Activated CD8-positive, alpha-beta memory T cell treated with anti-CD3 and anti-CD28 coated beads for 24 hours (primary cell): ENCODE measurements at regions not wholly inside any gene's neighbourhood (a gene's known extent, or its start where the extent isn't known, plus 50 kb on each side); places are given as distances from the start of the nearest gene placed in this dataset.
A peak's percentile ranks its signal among the peaks of the same experiment; 100 is the strongest.
"Not testable (repeated sequence)": the region's sequence is repeated elsewhere in the genome, so short reads cannot be mapped to it uniquely, and the experiment has no call there.

Source experiments
- DNase-seq: peaks from one replicate; pipeline ENCODE4 v3.0.0-alpha.2; 2020

DNA sequence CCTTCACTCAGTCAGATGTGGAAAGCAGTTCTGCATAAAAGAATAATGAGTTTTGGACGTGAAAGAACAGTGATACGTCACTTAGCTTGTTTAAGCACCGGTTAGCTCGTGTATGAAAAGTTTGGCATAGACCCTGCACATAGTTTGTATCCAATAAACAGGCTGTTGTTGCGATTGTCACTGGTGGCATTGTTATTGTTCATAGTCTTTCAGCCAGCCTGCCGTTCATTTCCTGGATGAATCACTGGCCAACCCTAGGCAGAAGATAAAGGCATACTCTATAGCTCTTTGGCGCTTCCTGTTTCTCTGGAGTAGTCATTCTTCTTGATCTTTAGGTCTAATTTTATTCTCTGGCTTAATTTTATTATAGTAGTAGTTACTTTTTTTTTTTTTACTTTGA, 57.8 kb upstream of the ANKRD30A start:
- DNase-seq, result no peak

DNA sequence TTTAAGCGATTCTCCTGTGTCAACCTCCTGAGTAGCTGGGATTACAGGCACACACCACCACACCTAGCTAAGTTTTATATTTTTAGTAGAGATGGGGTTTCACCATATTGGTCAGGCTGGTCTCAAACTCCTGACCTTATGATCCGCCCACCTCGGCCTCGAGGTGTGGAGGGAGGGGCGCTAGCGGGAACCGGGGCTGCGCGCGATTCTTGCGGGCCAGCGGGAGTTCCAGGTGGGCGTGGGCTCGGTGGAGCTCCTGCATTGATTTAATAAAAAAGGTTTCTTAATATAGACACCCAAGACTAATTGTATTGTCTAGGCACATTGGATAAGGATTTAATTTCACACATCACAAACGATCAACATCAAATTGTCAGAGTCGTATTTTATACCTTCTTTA, 63.1 kb upstream of the ANKRD30A start:
- DNase-seq, result not testable (repeated sequence)

DNA sequence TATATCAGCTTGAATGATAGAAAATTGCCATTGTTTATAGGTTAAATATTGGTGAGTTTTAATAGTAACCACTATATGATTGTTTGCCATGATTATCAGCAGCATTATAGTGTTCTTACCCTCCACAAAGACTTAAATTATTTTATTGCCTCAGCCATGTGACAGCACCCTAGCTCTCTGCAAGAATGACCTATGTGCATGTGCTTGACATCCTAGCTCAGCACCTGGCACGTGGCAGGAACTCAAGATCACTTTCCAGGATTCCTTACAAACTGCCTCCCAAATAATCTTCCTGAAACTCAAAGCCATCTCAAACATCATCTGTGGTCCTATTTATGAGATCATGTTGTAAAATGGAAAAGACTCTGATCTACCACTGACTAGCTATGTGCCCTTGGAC, 68.1 kb upstream of the ANKRD30A start:
- no peak for DNase-seq

- no peak for DNase-seq
These were observed 71.9 kb upstream of the ANKRD30A start for GRCh38 chr10:37053476-37053875.

DNA sequence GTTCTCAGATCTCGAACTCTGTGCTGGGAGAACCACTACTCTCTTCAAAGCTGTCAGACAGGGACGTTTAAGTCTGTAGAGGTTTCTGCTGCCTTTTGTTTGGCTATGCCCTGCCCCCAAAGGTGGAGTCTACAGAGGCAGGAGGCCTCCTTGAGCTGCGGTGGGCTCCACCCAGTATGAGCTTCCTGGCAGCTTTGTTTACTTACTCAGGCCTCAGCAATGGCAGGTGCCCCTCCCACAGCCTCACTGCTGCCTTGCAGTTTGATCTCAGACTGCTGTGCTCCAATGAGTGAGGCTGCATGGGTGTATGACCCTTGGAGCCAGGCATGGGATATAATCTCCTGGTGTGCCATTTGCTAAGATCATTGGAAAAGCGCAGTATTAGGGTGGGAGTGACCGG, 75.4 kb upstream of the ANKRD30A start:
- DNase-seq, result not testable (repeated sequence)

GRCh38 chr10:37044319-37044718, 81.1 kb upstream of the ANKRD30A start:
- not testable (repeated sequence) for DNase-seq

DNA sequence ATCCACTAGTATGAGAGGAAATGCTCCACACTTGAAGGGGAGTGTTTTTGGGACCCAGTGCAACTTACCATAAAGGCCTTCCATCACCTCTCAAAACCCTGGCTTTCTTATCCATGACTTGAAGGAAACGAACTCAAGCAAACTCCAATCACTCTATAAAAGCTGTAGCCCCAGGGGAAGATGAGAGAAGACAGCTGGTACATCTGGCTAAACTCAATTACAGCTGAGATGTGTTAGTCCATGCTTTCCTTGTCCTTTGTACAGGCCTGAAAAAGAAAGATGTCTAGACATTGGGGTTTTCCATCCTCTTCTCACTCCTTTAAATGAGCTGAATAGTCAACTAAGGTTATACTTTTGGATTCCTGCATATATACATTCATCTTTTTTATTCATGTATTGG, 89.5 kb upstream of the ANKRD30A start:
- no peak for DNase-seq

GRCh38 chr10:37015498-37015897, 109.9 kb upstream of the ANKRD30A start:
- no peak for DNase-seq

GRCh38 chr10:37010741-37011140, 114.7 kb upstream of the ANKRD30A start:
- no peak for DNase-seq

DNA sequence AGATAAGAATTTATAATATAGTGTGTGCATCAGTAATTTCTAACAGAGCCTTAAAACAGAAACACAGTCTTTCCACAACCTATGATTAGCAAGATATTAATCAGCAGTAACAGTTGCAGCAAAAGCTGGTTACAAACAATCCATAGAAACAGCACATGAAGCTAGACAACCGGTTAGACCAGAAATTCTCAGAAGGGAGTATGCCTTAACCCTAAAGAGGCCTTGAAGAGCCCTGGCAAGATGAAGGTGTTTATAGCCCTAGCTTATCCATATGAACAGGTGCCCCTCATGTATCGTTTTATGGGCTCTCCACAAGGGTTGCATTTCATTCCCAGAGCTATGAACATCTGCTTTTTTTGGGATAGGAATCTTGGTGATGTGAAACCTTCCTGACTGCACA, 117.1 kb upstream of the ANKRD30A start:
- not testable (repeated sequence) for DNase-seq

DNA sequence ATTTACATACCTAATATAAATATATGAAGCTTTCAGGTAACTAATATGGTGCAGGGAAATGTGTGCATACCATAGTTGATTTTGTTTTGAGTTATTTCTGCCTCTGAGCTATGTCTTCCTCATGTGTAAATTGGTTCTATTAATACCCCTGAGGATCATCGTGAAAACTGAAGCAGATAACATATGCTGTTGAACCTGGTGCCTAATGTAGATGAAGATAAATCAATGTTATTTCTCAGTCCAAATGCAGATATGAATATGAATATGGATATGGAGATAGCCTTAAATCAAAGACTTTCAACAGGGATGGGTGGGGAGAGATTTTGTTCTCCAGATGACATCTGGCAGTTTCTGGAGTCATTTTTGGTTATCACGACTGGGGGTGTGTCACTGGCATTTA, 122.3 kb upstream of the ANKRD30A start:
- no peak for DNase-seq

GRCh38 chr10:36995806-36996205, 129.6 kb upstream of the ANKRD30A start:
- not testable (repeated sequence) for DNase-seq

DNA sequence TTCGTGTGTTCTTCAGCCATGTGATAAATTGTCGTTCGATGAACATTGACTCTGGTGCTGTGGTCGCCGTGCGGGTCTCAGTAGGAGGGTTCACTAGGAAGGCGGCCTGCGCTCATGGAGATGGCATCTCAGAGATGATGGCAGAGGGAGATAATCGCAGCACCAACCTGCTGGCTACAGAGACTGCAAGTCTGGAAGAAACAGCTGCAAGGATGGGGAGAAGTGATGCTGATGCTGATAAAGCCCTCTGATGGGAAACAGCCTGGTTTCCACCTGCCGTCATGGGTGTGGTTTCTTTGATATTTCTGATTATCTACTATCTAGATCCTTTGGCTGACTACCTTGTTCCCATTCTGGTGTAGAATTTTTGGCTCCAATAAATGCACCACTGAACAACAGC, 130.5 kb upstream of the ANKRD30A start:
- DNase-seq, result no peak

DNA sequence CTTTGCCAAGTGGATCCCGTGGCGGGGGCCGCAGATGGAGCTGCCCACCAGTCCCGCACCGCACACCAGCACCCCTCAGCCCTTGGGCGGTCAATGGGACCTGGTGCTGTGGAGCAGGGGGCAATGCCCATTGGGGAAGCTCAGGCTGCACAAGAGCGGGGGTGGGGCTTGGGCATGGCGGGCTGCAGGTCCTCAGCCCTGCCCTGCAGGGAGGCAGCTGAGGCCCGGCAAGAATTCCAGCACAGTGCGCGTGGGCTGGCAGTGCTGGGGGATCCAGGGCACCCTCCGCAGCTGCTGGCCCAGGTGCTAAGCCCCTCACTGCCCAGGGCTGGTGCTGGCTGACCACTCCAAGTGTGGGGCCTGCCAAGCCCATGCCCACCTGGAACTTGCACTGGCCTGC, 136.2 kb upstream of the ANKRD30A start:
- DNase-seq, result no peak

DNA sequence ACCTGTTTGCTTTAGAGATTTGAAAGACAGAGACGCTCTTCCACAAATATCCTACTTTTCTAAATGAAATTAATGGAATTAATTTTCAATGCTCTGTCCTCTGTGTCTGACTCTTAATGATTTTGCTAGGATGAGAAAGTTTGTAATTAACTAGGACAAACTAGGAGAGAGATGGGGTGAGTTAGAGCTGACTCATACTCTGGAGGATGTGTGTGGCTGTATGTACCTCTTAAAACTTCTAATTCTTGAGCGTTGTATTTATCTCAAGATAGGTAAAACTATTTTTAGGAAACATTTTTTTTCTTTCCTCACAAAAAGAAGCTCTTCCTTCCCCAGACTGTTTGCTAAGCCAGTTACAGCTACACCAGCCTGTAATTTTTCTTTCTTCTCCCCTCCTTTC, 178.8 kb upstream of the ANKRD30A start:
- no peak for DNase-seq

GRCh38 chr10:36943544-36943943, 181.9 kb upstream of the ANKRD30A start:
- no peak for DNase-seq

- DNase-seq, result no peak
These were observed 182.8 kb upstream of the ANKRD30A start for GRCh38 chr10:36942616-36943015.

- DNase-seq, result no peak
These were observed 222.4 kb upstream of the ANKRD30A start for GRCh38 chr10:36903040-36903439.

DNA sequence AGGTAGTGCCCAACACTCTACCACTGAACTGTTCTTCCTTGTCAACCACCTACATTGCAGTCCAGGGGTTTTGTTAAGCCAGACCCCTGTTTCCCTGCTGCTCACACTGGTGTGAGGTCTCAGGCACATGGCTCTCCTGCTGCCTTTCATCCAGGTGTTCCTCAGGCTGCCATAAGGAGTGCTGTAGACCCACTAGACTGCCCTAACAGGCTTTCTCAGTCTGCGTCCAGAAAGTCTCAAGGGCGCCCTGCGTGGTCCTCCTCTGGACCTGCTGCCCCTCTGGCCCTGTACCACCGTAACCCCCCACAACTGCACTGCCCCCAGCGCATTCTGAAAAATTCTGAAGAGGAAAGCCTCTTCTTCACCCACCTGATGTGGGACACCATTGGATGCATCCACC, 225.7 kb upstream of the ANKRD30A start:
- no peak for DNase-seq

DNA sequence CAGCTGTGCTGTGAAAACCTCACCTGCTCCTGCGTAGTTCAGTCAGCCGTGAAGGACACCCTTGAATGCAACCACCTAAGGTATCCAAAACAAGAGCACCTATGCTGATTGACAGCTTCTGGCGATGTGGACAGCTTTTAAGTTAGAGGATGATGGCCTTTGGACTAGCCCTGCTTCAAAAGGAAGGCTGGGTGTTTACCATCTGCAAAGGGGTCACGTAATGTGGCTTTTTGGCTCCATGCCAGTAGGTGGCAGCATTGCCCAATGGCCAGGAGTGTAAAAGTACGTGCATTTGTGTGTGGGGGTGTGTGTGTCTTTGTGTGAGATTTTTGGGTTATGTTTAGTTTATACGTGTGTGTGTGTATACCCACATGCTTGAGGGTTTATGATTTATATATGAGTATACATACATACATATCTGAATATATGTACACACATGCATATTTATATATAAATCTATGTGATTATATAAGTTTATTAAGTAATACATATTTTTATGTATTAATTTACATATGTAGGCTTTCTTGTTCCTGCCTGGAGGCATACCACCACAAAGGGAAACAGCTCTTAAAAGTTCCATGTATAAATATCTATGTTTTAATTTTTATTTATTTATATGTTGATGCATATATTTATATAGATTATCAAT, 236.3 kb upstream of the ANKRD30A start:
- DNase-seq, result peak; percentile 62

DNA sequence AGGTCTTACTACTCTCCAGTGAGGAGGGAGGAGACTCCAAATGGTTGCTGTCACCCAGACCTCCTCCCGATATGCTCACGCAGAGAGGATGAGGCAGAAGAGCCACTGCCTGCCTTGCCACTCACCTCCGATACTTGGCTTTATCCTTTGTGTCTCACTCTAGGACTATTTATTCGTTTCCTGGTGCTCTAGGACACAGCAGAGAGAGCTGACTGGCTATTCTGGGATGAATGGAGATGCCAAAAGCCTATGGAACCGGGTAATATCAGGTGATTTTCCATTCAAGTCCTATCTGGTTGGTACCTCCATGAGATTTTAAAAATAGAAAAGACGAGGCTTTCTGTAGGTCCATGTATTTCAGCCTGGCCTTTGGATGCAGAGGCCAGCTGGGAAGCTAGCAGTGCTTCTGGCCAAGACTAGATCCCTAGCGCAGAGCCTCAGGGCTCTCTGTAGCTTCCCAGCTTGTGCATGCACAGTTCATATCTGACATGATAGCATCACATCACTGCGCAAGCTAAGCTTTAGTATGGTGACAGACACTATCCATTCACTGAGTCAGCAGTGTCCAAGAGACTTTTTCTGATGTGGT, 239.0 kb upstream of the ANKRD30A start:
- DNase-seq, result no peak

DNA sequence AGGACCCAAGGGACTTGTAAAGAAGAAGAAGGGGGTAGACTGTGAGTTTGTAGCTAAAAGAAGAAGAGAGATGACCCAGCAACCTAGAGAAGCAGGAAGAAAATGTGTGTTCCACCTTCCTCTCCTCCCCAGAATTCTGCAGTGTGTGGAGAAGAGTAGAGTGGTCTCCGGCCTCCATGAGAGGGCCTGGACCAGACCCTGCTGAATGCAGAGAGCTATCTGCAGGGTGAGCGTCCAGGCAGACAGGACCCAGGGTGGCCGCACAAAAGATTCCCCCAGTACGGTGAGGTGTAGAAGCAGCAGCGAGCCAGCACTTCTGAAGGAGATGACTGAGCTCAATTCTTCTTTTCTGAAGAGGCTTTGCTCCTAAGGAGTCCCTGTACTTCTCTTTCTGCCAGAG, 239.7 kb upstream of the ANKRD30A start:
- DNase-seq, result no peak

- DNase-seq, result no peak
These were observed 242.6 kb upstream of the ANKRD30A start for GRCh38 chr10:36882781-36883180.

GRCh38 chr10:36880898-36881297, 244.5 kb upstream of the ANKRD30A start:
- DNase-seq, result no peak

DNA sequence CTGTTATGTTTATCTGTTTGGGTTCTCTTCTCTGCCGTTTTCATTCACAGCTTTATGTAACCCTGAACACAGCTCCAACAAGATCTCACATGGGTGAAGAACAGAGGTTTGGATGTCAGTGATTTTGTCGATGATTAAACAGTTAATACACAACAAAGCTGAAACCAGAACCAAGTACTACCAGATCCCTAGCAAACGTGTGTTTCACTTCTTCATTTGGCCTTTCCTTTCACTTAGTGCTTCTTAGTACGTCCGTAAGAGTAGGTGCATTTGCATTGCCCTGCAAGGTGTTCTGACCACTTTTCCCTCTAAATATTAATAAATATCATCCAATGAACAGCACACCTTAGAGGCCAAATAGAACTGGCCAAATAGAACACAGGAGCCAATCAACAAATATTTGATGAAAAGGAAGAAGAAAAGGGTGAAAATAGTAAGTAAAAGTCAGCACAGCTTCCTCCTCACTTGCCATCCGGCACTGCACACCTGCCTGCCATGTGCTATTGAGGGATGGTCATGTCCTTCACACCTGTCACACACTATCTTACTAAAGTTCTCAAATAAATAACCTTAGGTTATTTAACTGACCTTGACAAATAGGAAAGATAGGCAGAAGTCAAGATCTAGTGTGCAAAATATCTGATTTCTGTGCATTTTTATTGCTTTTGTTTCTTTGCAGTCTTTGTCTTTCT, 252.6 kb upstream of the ANKRD30A start:
- no peak for DNase-seq
